SU-DHL-6 (cell line): ENCODE measurements at regions not wholly inside any gene's neighbourhood (a gene's known extent, or its start where the extent isn't known, plus 50 kb on each side); places are given as distances from the start of the nearest gene placed in this dataset.

Source experiments
- EZH2phosphoT487 ChIP-seq: fragments of 200-600 bp; sonication (generic), shearing (Covaris generic); conservative IDR thresholded peaks from 2 replicates; pipeline ENCODE4 v1.6.1; 2018; ENCODE audit warnings: mild to moderate bottlenecking, antibody characterized with exemption, low read length, moderate library complexity, mixed read lengths
- TF ChIP-seq, protein P1 (sequence below): fragments of 200-600 bp; sonication (generic); IDR thresholded peaks from one replicate; pipeline ENCODE4 v1.5.1; 2017; ENCODE audit warnings: antibody characterized with exemption, mild to moderate bottlenecking, low read length, moderate library complexity; ENCODE audit not compliant: insufficient read depth, poor library complexity, severe bottlenecking

DNA sequence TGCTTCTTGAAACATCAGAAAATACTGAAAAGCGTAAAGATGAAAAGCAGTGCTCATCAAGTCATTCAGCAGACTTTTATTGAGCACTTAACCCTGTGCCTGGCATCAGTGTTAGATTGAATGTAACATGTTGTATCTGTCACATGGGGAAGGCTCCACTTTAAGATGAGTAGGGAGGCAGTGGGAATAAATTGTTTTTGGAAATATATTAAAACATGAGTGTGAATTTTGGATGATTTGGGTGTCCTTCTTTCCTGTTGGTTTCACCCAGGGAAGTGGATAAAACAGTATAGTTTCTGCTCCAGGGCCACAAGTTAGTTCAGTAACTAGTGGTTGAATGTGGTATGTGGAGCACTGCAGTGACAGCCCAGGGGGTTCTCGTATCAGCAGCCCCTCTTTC lies 301.4 kb upstream of the TPM1 start:
- TF ChIP-seq, protein P1, sequence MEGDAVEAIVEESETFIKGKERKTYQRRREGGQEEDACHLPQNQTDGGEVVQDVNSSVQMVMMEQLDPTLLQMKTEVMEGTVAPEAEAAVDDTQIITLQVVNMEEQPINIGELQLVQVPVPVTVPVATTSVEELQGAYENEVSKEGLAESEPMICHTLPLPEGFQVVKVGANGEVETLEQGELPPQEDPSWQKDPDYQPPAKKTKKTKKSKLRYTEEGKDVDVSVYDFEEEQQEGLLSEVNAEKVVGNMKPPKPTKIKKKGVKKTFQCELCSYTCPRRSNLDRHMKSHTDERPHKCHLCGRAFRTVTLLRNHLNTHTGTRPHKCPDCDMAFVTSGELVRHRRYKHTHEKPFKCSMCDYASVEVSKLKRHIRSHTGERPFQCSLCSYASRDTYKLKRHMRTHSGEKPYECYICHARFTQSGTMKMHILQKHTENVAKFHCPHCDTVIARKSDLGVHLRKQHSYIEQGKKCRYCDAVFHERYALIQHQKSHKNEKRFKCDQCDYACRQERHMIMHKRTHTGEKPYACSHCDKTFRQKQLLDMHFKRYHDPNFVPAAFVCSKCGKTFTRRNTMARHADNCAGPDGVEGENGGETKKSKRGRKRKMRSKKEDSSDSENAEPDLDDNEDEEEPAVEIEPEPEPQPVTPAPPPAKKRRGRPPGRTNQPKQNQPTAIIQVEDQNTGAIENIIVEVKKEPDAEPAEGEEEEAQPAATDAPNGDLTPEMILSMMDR: no peak
- no peak for TF ChIP-seq EZH2phosphoT487
